Prostate gland (tissue), 2 donors: ENCODE measurements at regions not wholly inside any gene's neighbourhood (a gene's known extent, or its start where the extent isn't known, plus 50 kb on each side); places are given as distances from the start of the nearest gene placed in this dataset.
"Not testable (repeated sequence)": the region's sequence is repeated elsewhere in the genome, so short reads cannot be mapped to it uniquely, and the experiment has no call there.

ENCODE experiments used
- DNase-seq: peaks from one replicate; pipeline ENCODE4 v3.0.0-alpha.2; 2019; ENCODE audit warnings: low spot score
- H3K27ac ChIP-seq, 2 donors: fragments of 200-600 bp; sonication (generic); 2 replicates each; pipeline ENCODE4 v1.5.1; 2017 to 2019
- H3K27me3 ChIP-seq: fragments of 200-600 bp; sonication (generic); replicated peaks from 2 replicates; pipeline ENCODE4 v1.5.1; 2019; ENCODE audit not compliant: insufficient read depth
- H3K36me3 ChIP-seq, 2 donors: fragments of 200-600 bp; sonication (generic); 1 replicate in 1 of 2; 2 replicates in 1 of 2; pipeline versions ENCODE4 v1.5.1 to v1.8.1; 2017 to 2019
- H3K4me1 ChIP-seq: fragments of 200-600 bp; sonication (generic); replicated peaks from 2 replicates; pipeline ENCODE4 v1.5.1; 2019
- H3K4me3 ChIP-seq, 2 donors: fragments of 200-600 bp; sonication (generic); 2 replicates each; pipeline ENCODE4 v1.5.1; 2017 to 2019
- H3K9me3 ChIP-seq: fragments of 200-600 bp; sonication (generic); 2 replicates; pipeline ENCODE4 v1.5.1; 2017
- CTCF ChIP-seq, 4 experiments: fragments of 200-600 bp in 2 of 4; fragments of 450-650 bp in 2 of 4; sonication (generic) in 2 of 4; IDR thresholded peaks; 1 replicate in 3 of 4; 2 replicates in 1 of 4; pipeline ENCODE4 v1.5.1; 2016 to 2019; ENCODE audit warnings: antibody characterized with exemption in 4 of 4, mild to moderate bottlenecking in 2 of 4, moderate library complexity in 2 of 4
- POLR2A ChIP-seq: fragments of 450-650 bp; IDR thresholded peaks from one replicate; pipeline ENCODE4 v1.6.1; 2016; ENCODE audit warnings: antibody characterized with exemption, mild to moderate bottlenecking
- POLR2AphosphoS5 ChIP-seq: sonication (generic); formaldehyde crosslinking; IDR thresholded peaks from one replicate; pipeline ENCODE4 v1.6.1; 2017; ENCODE audit warnings: antibody characterized with exemption
- WGBS: methylation state at CpG from one replicate; pipeline ENCODE4 v1.1.5; 2018; 5-methylcytosine and 5-hydroxymethylcytosine counted together
- intact Hi-C: fragments of 100-400 bp; cut with DNase I; formaldehyde crosslinking; loops from one replicate; pipeline ENCODE4 v1.14.2; 2022

DNA sequence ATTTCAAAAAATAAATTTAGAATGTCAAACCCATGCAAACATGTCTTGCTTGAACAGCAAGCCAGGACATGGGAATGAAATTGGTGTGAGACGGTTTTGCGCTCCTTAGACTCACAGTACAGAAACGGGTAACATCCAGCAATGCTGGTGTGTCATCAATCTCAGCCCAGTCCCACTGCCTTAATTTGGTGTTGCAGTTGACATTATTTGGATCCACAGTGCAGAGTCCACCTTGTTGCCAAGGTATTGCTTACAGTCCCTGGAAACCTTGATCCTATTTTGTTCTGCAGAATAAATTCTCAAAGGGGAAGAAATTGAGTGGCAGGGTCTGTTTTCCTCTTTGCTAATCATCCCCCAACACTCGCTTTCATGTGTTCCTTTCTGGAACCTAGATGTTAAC, 311.6 kb upstream of the MON1B start:
- Histone ChIP-seq H3K27ac (no peak overlapping the region), H3K9me3 (no peaks in the 10 kb centered on the region), H3K4me3 (no peak overlapping the region), H3K4me1 (no peaks in the 10 kb centered on the region), H3K36me3 (no peaks in the 10 kb centered on the region), H3K27me3 (no peaks in the 10 kb centered on the region)
- WGBS = 78% methylated on average over 4 of the region's 4 CpGs
- DNase-seq = no peak
- intact Hi-C loops = no loop called here
- TF ChIP-seq POLR2AphosphoS5 (no peak), CTCF (IDR thresholded peaks at IDR 0.05) (no peak), POLR2A (no peak)

- H3K27me3 ChIP-seq, H3K4me3 ChIP-seq, intact Hi-C loops, H3K36me3 ChIP-seq, H3K4me1 ChIP-seq, H3K9me3 ChIP-seq, H3K27ac ChIP-seq, DNase-seq: not testable (repeated sequence)
- WGBS = 71% methylated on average over 5 of the region's 5 CpGs
These were observed 310.5 kb upstream of the MON1B start for GRCh38 chr16:76880523-76880922.

DNA sequence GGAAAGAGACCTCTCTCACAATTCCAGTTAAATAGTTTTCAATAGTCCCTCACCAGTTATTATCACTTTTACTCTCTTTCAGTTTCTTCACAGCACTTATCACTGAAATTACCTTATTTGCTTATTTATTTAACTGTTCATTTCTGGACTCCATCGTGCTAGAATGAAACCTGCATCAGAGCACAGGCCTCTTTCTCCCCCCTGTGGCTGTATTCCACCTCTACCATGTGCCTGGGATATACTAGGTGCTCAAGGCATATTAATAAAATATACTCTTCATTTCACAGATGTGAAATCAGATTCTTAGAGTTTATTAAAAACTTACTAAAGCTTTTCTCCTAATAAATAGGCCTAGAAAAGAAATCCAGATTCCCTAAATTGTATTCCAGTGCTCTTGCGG, 308.9 kb upstream of the MON1B start:
- no peaks in the 10 kb centered on the region for H3K27me3 ChIP-seq
- no peak for DNase-seq
- TF ChIP-seq CTCF (IDR thresholded peaks at IDR 0.05) (no peak), POLR2AphosphoS5 (no peak), POLR2A (no peak)
- no peak overlapping the region for H3K4me3 ChIP-seq
- H3K27ac ChIP-seq = no peak overlapping the region
- intact Hi-C loops = no loop called here
- 74% methylated on average over 2 of the region's 2 CpGs for WGBS
- H3K4me1 ChIP-seq = no peaks in the 10 kb centered on the region
- H3K36me3 ChIP-seq = no peaks in the 10 kb centered on the region
- H3K9me3 ChIP-seq = no peaks in the 10 kb centered on the region

DNA sequence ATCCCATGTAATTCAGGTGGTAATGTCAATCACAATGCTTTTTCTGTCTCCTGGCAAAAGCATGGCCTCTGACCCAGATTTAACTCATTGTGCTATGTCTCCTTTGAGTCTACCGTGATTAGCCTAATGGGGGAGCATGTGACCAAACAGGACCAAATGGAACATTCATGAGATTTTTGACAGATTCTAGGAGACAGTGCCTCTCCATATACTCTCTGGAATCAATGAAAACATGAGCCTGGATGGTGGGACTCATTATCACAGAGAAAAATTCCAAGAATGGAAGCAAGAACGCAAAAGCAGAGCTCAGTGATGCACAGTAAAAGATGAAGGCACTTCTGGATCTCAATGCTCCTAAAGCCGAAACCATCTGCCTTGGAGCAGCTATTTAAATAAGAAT, 307.9 kb upstream of the MON1B start:
- no peak for DNase-seq
- H3K9me3 ChIP-seq = no peaks in the 10 kb centered on the region
- H3K36me3 ChIP-seq = no peaks in the 10 kb centered on the region
- intact Hi-C loops = no loop called here
- TF ChIP-seq CTCF (IDR thresholded peaks at IDR 0.05) = no peak
- no peak for TF ChIP-seq POLR2AphosphoS5
- TF ChIP-seq POLR2A = no peak
- no peaks in the 10 kb centered on the region for H3K4me1 ChIP-seq
- 81% methylated on average over 3 of the region's 3 CpGs for WGBS
- H3K27me3 ChIP-seq = no peaks in the 10 kb centered on the region
- H3K27ac ChIP-seq = no peak overlapping the region
- no peak overlapping the region for H3K4me3 ChIP-seq

DNA sequence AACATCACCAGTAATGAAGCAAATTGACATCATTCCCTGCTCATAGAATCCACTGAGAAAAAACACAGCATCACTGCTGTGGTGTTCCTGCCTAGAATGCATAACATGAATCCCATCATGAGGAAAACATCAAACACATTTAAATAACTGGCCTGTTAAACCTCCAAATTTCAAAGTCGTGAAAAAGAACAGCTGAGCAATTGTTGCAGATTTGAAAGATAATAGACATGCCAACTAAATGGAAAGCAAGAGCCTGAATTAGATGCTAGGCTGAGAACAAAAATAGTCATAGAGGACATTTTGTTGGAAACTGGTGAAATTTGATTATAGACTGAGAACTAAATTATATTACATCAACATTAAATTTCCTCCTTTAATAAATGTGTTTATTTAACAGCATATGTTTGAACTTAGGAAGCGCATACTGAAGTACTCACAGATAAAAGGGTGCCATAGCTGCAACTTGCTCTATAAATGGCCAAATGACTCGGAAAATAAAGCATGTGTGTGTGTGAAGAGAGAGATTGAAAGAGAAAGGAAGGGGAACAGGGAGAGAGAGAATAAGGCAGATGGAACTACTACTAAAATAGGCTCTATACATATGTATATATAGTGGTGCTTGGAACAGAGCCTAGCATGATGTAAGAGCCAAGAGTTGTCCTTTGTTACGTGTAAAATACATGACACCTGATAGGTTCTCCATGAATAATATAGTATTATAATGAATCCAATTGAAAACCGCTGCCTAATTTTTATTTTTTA, 305.0 kb upstream of the MON1B start:
- intact Hi-C loops = no loop called here
- TF ChIP-seq CTCF (IDR thresholded peaks at IDR 0.05) (no peak), POLR2AphosphoS5 (no peak), POLR2A (no peak)
- no peaks in the 10 kb centered on the region for H3K4me1 ChIP-seq
- no peak overlapping the region for H3K4me3 ChIP-seq
- DNase-seq = no peak
- no peaks in the 10 kb centered on the region for H3K36me3 ChIP-seq
- H3K9me3 ChIP-seq = no peaks in the 10 kb centered on the region
- no peaks in the 10 kb centered on the region for H3K27me3 ChIP-seq
- no peak overlapping the region for H3K27ac ChIP-seq
- WGBS = 52% methylated on average over 5 of the region's 5 CpGs
